ENCODE measurements at regions not wholly inside any gene's neighbourhood (a gene's known extent, or its start where the extent isn't known, plus 50 kb on each side); places are given as distances from the start of the nearest gene placed in this dataset.
A peak's percentile ranks its signal among the peaks of the same experiment; 100 is the strongest.

DNA sequence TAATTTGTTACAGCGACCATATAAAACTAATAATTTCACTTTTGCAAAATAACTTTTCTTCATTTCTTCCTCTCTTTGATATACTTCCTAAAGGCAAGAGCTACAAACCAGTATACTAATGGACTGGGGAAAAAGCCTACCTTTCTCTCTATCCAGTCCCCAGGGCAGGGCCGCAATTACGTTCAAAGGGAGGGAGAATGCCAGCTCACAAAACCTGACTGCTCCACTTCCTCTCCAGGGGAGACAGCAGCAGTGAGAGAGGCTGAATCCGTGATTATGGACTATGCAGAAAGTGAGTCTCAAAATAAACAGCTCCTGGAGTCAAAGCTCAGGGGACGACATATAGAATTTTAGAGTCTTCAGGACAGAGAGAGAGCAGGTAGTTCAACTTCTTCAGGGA, 126.9 kb upstream of the HES1 start:
- DNase-seq (ENCODE audit: low read depth), result no peak

DNA sequence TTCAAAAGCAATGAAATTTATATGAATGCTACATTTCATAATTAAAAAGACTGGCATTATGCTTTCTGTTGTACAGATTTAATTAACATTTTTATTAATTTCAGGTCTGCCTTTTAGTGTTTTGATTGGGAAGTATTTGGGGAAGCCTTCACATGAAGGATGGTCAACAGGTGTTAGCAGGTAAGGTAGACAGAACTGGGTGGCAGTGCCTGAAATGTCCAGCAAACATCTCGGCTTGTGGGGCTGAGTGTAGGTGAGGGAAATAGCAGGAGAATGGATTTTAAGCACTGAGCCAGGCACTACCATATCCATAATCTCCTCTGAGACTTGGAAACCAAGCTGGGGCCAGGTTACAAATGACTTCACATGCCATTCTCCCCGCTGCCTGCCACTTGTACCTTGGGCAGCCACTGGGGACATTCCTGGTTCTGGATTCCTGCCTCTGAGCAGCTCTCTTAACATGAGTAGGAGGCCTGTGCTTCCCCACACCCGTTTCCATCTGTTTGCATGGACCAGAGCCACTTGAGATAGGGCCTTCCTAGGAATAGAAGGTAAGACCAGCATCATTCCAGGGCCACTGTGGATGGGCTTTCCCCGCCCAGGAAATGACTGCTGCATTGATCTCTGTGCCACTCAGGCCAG, 125.9 kb upstream of the HES1 start:
- DNase-seq (ENCODE audit: low read depth), result no peak

DNA sequence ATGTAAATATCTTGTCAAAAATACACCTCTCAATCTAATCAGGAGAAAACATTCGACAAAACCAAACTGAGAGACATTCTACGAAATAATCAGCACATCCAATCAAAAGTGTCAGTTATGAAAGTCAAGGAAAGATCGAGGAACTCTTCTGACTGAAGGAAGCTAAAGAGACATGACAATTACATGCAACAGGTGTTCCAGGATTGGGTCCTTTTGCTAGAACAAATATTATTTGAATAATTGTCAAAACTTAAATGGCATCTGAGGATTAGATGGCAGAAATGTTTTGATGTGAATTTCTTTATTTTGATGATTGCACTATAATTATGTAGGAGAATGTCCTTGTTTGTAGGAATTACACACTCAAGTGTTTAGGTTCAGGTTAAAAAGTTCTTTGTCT, 124.1 kb upstream of the HES1 start:
- no peak for DNase-seq (ENCODE audit: low read depth)

DNA sequence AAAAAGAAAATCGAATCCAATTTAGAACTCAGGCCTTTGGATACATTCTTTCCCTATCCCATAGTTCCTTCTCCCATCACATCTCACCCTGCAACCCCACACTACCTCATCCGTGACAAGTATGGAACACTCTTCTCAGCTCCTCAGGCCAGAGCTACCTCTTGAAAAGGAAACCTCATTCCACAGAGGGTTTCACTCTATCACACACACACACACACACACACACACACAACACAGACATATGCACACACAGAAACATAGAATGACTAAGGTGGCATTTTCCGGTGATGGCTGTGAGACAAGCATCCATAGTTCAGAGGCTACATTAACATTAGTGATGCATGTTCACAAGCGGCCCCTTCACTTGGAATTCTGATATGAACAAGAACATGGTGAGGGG, 122.0 kb upstream of the HES1 start:
- DNase-seq (ENCODE audit: low read depth), result no peak

DNA sequence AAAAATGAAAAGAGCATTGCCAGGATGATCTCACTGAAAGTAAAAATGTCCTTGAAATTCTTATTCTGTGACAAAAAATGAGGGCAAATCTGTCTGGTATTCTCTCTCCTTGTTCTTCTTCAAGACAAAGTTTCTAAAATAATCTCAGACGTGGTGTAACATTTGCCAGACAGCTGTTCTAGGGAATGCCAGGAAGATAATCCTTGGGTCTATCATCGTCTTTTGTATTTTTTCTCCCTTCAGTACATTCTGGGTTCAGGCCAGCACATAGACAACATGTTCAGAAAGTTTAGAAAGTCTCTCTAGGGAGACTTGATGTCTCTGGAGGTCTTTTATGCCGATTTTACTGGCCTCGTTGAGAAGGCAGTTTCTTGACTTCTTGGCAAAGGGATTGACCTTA, 121.2 kb upstream of the HES1 start:
- DNase-seq (ENCODE audit: low read depth), result peak; percentile 20

DNA sequence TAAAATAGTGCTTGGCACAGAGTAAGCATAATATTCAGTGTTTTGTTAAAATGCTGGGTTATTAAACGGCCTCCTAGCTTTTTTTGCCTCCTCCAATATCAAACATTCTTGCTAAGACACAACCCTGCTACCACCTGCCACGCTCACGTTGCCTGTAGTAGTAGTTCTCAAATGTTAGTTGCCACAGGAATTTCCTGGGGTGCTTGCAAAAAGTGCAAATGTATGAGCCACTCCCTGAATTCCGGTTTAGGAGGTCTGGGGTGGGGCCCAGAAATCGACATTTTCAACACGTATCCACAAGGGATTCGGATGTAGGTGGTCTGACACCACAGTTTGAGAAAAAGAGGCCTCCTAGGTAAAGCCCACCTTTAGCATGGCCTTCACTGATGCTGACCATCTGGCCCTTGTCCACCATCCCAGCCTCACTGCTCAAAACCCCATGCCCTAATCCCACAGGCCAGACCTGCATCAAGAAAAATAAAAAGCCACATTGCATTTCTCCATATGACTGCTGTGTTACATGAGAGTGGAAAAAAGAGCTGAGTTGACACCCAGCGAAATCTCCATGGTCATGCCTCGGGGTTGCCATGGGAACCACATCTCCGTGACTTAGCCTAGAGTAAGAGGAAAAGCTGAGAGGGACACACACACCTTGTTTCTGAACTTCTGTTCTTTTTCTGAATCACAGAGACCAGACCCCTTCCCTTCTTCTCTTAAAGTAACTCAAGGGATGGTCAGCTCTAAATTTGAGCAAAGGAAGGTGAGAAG, 116.4 kb upstream of the HES1 start:
- no peak for DNase-seq (ENCODE audit: low read depth)

DNA sequence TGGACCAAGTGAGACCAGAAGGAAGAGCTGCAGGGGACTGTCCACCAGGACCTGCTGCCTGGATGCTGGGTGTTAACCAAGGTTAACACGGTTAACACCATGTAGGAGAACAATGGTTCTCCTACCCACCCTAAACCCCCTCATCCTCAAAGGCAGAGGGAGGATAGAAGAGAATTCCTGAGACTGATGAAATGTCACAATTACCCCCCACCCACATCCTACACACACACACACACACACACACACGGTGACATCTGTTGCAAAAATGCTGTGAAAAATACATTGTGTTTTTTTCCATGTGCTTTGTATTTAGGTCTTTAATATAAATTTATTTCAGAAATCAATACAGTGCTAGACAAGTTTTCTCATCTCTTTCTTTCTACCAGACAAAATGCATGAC, 113.9 kb upstream of the HES1 start:
- DNase-seq (ENCODE audit: low read depth), result no peak

DNA sequence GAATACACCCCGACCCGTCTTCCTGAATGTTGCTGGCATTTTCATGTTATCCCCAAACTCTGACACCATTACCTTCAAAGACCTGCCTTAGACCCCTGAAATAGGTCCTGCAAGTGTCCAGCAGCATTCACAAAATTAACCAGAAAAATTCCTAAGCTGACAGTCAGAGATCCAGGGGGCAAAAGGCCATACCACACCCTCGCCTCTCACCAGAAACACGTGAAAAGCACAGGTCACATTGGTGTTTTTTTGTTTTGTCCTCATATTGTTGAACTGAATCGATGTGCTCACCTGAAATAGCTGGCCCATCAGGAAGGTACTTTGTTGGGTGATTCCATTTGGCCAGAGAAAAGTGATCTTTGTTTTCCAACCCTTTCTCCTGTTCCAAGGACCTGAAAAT, 113.1 kb upstream of the HES1 start:
- DNase-seq (ENCODE audit: low read depth), result no peak

DNA sequence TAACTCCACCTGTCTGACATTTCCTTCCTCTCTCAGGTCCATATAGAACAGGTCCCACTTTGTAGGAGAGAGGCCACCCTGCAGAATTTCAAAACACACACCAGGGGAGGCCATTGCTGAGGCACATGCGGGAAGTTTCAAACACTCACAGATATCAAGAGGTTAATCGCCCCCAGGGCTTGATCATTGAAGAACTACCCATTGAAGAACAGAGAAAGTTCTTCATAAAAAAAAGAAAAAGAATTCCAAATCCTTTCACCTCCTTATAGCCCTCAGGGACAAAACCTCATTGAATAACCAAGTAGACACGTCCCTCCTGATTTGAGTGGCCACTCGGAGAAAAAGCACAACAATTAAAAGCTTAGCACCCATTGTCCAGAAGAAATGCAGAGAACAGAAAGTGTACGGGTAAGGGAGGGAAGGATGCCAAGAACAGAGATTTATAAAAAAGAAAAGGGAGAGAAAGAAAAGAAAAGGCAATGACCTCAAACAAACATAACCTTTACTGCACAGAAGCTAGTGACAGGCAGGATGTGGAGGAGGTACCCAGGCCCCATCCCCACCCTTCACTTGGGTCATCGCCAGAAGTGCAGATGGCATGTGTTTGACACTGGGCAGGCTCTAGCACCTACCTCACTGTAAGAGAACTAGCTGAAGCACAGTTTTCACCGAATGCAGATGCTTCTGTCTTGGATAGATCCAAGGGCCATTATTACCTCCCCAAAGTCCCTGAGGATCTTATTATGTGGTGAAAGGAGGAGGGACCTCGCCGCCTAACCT, 112.3 kb upstream of the HES1 start:
- DNase-seq (ENCODE audit: low read depth), result no peak

DNA sequence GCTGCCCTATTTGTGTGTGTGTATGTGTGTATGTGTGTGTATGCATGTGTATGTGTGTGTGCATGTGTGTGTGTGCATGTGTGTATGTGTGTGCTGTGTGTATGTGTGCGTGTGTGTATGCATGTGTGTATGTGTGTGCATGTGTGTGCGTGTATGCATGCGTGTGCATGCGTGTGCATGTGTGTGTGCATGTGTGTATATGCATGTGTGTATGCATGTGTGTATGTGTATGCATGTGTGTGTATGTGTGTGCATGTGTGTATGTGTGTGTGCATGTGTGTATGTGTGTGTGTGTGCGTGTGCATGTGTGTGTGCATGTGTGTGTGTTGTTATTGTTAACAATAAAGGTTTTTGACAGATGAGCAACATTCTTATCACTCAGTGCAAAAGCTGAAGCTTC, 110.8 kb upstream of the HES1 start:
- no peak for DNase-seq (ENCODE audit: low read depth)

DNA sequence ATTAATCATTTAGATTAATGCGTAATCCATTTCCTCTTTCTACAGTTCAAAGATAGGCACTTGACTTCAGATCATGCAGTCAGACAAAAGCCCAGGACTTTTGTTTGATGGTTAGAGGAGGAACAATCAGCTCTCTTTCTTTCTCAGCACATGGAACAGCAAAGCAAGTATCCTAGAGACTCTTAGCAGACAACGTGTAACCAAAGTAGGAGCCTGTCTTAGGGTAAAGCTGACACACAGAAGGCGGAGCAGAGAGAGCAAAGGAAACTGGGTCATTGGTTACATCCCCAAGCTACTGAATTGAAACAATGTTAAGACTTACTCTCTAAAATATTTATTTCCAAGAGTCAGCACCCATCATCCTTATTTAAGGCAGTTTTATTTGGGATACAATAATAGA, 110.0 kb upstream of the HES1 start:
- no peak for DNase-seq (ENCODE audit: low read depth)

DNA sequence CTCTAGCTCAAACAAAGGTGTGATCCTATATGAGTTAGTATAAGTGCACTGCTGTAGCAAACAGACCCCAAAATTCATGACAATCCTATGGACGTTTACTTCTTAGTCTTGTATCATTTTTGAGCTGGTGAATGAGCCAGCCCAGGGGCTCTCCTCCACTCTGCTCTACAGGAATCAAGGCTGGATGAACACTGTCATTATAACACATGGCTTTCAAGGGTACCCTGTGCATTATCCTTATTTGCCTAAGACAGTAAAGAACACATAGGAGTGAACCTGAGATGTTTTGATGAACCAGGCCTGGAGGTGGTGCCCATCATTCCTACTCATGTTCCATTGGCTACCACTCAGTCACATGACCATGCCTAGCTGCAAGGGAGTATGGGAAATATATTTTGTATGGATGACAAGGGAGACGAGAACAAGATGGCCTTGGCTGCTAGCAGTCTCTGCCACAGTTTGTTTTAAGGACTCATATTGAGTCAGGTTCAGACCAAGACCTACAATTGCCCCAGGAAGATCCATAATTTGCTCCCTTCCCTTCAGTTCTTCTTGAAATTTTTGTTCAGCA, 107.4 kb upstream of the HES1 start:
- DNase-seq (ENCODE audit: low read depth), result no peak

DNA sequence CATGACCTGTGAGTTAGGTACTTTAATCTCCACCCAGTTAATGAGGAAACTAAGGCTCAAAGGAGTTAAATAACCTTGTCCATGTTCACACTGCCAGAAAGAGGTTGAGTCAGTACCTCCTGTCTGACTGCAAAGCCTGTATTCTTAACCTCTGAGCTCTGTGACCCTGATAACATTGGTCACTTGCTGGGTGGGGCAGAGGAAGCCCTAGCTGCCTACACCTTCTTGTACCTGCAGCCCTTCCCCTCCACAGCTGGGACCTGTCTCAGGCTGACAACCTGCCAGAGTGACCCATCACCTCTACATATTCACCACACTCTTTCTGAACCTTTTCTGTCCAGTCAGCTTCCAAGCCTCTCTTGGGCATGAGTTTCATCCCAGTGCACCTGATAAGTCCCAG, 106.1 kb upstream of the HES1 start:
- no peak for DNase-seq (ENCODE audit: low read depth)

DNA sequence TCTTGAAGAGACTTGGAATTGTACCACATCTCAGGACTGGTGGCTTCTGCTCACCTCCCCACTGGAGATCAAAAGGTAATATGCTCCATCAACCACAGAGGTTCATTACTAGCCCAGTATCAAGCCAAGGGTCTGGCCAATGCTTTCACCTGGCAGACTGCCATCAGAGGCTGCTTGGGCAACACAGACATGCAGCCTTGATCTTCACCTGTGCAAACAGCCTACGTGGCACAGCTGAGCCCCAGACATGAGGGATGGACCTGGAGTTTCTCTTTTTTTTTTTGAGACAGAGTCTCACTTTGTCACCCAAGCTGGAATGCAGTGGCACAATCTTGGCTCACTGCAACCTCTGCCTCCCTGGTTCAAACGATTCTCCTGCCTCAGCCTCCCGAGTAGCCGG, 105.6 kb upstream of the HES1 start:
- DNase-seq (ENCODE audit: low read depth), result no peak

DNA sequence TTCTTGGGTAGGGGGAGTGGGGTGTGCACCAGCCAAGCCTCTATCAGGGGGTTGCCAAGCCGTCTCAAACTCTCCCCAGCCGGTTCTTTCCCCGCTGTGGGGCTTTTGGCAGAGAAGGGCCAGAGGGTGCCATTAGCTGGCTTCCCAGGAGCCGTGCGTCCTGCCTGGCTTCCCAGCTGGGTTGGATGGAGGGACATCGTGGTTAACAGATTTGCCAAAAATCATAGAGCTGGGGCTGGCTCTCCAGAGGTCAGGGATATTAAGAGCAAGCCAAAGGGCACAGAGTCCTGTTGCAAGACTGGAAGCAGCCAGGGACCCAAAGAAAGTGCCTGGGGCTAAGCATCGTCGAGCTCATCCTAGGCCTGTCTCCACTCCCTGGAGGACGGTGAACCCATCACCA, 104.6 kb upstream of the HES1 start:
- no peak for DNase-seq (ENCODE audit: low read depth)

DNA sequence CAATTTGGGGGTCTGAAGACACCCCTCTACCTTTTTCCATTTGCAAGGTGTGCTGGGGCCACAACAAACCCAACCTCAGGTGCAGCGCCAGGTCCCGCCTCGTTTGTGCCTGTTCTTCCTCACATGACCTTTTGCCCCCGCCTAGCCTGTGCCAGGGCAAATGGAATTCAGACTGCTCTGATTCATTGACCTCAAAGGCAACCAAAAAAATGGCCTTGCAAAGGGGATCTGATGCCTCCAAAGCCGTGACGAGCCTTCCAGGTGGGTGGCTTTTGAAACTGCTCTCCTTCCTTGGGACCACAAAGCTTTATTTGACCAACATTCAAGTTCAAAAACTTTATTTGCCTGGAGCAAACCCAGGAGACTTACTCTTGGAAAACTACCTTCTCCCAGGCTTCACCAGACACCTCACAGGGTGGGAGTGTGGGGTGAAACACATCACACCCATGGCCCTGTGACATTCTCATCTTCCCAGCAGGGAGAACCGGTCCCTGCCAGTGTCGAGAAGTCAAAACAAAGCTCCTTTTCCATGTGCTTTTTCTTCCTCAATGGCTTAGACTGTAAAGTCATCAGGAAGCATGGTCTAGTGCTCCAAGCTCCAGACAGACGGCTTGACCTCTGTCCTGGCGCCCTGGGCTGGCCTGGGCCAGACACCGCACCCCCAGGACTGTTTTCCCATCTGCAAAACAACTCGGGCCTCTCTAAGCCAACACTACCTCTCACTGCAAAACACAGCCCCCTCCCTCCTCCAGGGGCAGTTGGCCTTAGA, 103.9 kb upstream of the HES1 start:
- DNase-seq (ENCODE audit: low read depth), result no peak

DNA sequence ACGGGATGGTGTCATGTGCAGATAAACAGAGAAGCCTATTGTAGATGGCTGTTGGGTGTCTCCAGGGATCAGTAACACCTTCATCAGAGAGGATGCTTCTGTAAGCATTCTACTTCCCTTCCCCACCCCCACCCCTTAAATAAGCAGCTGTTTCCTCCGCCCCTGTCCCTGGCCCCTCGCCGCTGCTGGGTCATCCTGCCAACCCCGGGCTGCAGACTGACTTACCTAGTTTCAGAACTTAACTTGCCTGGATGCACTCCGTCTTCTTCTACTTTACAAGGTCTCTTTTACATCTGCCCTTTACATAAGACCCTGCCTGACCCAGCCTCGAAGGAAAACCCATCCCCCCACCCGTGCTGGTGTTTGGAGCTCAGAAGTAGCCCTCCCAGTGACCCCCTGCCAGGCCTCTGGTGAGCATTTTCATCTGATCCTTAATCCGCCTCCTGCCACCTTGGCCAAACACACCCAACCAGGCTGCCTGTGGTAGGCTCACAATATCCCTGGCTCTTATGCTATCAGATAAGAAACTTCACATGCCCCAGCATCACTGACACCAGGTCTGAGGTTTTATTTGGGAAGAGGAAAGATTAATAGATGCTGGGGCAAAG, 103.0 kb upstream of the HES1 start:
- no peak for DNase-seq (ENCODE audit: low read depth)

DNA sequence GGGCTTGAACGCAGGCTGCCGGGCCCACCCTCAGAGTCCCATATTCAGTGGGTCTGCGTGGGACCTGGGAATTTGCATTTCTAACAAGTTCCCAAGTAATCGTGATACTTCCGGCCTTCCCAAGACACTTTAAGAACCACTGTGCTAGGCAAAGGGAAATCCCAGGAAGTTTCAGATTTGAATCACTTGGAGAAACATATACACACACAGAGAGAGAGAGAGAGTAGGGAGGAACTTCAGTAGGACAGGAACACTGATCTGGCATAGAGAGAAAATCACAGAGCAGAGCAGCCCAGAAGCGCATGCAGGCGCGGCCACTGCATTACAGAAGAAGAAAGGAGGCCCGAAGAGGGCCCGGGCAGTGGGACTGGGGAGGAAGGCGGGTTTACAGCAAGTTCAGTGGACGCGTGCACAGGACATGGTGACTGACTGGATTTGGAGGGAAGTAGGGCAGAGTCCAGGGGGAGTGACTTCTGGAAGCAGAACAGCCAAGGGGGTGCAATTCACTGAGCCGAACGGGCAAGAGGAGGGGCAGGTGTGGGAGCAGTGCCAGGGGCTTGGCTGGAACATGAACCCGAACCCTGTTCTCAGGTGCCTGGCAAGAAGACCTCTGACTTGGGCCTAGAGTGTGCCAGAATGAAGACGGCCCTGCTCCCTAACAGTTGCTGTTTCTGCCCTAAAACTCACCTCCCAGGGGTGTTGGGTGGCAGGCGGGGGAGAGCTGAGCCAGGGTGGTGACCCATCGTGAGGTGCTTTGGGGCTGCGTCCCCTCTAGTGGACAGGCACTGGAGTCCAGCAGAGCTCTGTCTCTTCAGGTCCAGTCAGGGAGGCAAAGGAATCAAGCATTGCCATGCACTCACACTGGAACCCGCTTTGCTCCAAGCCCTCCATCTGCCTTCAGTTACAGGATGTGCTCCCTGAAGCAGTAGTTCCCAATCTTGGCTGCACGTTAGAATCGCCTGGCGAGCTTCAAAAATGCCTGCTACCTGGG, 101.3 kb upstream of the HES1 start:
- no peak for DNase-seq (ENCODE audit: low read depth)

DNA sequence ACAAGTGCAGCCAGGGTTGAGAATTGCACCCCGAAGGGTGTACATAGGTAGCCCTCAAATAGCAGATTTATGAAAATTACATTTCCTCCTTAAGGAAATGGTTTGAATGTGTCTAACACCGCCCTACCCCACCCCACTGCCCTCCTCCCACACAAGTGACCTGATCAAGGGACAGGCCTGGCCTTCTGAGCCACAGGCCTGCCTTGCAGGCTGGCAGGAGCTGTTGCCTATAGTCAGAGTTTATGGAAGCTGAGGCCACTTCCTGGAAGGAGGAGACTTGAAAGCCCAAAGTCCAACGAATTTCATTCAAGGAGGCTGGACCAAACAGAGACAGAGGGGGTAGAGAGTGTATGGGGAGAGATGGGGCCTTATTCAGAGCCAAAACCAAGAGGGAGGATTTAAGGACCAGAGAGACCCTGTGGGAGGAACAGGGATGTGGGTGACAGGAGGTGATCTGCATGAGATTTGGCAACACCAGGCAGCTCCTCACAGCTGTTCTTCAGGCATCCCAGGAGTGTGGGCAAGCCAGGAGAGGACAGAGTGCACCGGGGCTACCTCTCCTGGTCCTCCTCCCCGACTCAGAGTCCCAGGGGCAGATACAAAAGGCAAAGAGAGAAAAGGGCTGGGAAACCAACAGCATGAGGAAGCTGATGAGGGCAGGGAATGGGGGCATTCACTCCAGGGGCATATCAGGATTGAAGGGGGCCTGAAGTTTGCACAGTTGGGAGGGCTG, 100.4 kb upstream of the HES1 start:
- DNase-seq (ENCODE audit: low read depth), result no peak

Measured in LHCN-M2 (cell line).